HepG2 (cell line): ENCODE measurements at regions not wholly inside any gene's neighbourhood (a gene's known extent, or its start where the extent isn't known, plus 50 kb on each side); places are given as distances from the start of the nearest gene placed in this dataset.

Experiments
- BHLHE40 ChIP-seq: IDR thresholded peaks from 2 replicates; pipeline ENCODE4 v1.6.1; 2011; ENCODE audit warnings: low read length, improper control_type of control experiment
- DNMT1 ChIP-seq: sonication (generic); formaldehyde crosslinking; IDR thresholded peaks from 2 replicates; pipeline ENCODE4 v1.5.1; 2020; ENCODE audit warnings: mild to moderate bottlenecking, missing genetic modification reagents
- HOXA3 ChIP-seq: sonication (generic); formaldehyde crosslinking; IDR thresholded peaks from 2 replicates; pipeline ENCODE4 v1.5.0; 2020; ENCODE audit warnings: missing genetic modification reagents
- IRF9 ChIP-seq: sonication (generic); formaldehyde crosslinking; IDR thresholded peaks from 2 replicates; pipeline ENCODE4 v1.8.0; 2022; ENCODE audit warnings: missing genetic modification reagents, mild to moderate bottlenecking, borderline replicate concordance
- KDM6A ChIP-seq: IDR thresholded peaks from 2 replicates; pipeline ENCODE4 v1.6.1; 2016; ENCODE audit warnings: low read depth
- MBNL3 ChIP-seq: fragments of 250-450 bp; sonication (Bioruptor Pico); conservative IDR thresholded peaks from 2 replicates; pipeline ENCODE4 v1.8.0; 2022; ENCODE audit warnings: mild to moderate bottlenecking, inconsistent platforms
- NFAT5 ChIP-seq: sonication (generic); formaldehyde crosslinking; IDR thresholded peaks from 2 replicates; pipeline ENCODE4 v1.4.0; 2020; ENCODE audit warnings: missing genetic modification reagents
- NFE2L2 ChIP-seq: fragments of 150-350 bp; IDR thresholded peaks from 2 replicates; pipeline ENCODE4 v1.6.1; 2014; ENCODE audit warnings: low read length
- NR0B2 ChIP-seq: sonication (generic); formaldehyde crosslinking; IDR thresholded peaks from 2 replicates; pipeline ENCODE4 v1.4.0; 2020; ENCODE audit warnings: mild to moderate bottlenecking, missing genetic modification reagents
- PBX2 ChIP-seq: IDR thresholded peaks from 2 replicates; pipeline ENCODE4 v1.6.1; 2016; ENCODE audit warnings: control low read depth
- PCBP2 ChIP-seq: fragments of 200-400 bp; formaldehyde crosslinking; optimal IDR thresholded peaks from 2 replicates; pipeline ENCODE3; 2018; ENCODE audit warnings: low read length, low read depth; ENCODE audit not compliant: poor library complexity, severe bottlenecking
- RERE ChIP-seq: IDR thresholded peaks from 2 replicates; pipeline ENCODE4 v1.6.1; 2016; ENCODE audit warnings: low read depth, missing genetic modification reagents, missing compliant biosample characterization
- RXRA ChIP-seq: sonication (generic); formaldehyde crosslinking; IDR thresholded peaks from 2 replicates; pipeline ENCODE4 v1.5.1; 2020; ENCODE audit warnings: missing genetic modification reagents
- SKI ChIP-seq: fragments of 450-650 bp; IDR thresholded peaks from one replicate; pipeline ENCODE4 v1.6.1; 2018; ENCODE audit warnings: mild to moderate bottlenecking; ENCODE audit not compliant: partially characterized antibody
- SMAD9 ChIP-seq: sonication (generic); formaldehyde crosslinking; IDR thresholded peaks from 2 replicates; pipeline ENCODE4 v1.5.1; 2020; ENCODE audit warnings: mild to moderate bottlenecking, missing genetic modification reagents
- SPEN ChIP-seq: sonication (generic); formaldehyde crosslinking; IDR thresholded peaks from 2 replicates; pipeline ENCODE4 v1.5.1; 2020; ENCODE audit warnings: low read depth, mild to moderate bottlenecking, missing genetic modification reagents
- ZNF354B ChIP-seq: sonication (generic); formaldehyde crosslinking; IDR thresholded peaks from 2 replicates; pipeline ENCODE4 v1.8.0; 2022; ENCODE audit warnings: mild to moderate bottlenecking, missing genetic modification reagents
- ZNF772 ChIP-seq: sonication (generic); formaldehyde crosslinking; IDR thresholded peaks from 2 replicates; pipeline ENCODE4 v1.5.0; 2020; ENCODE audit warnings: mild to moderate bottlenecking, missing genetic modification reagents
- ZSCAN20 ChIP-seq: sonication (generic); formaldehyde crosslinking; IDR thresholded peaks from 2 replicates; pipeline ENCODE4 v1.4.0; 2020; ENCODE audit warnings: missing genetic modification reagents, mild to moderate bottlenecking, borderline replicate concordance

- TF ChIP-seq ZNF354B (CRISPR knock-in tag) (no peak), HOXA3 (peak; percentile 13; the same call in 1 of the 2 replicates), ZSCAN20 (CRISPR knock-in tag) (no peak), BHLHE40 (no peak), SKI (peak; percentile 26), RXRA (CRISPR knock-in tag) (0 out of 2 replicates have a peak, but pooled peaks have one; percentile 21), DNMT1 (CRISPR knock-in tag) (no peak), RERE (no peak), NFE2L2 (no peak), PCBP2 (no peak), NR0B2 (CRISPR knock-in tag) (no peak), MBNL3 (CRISPR knock-in tag) (no peak), PBX2 (CRISPR knock-in tag) (no peak), SPEN (CRISPR knock-in tag) (peak; percentile 84), SMAD9 (CRISPR knock-in tag) (no peak), NFAT5 (no peak), IRF9 (CRISPR knock-in tag) (no peak), ZNF772 (CRISPR knock-in tag) (no peak), KDM6A (no peak)
Observed at GRCh38 chr1:3963554-3963953, 63.5 kb upstream of the C1orf174 start (continued).
